HG02884 (cell line): ENCODE measurements at regions not wholly inside any gene's neighbourhood (a gene's known extent, or its start where the extent isn't known, plus 50 kb on each side); places are given as distances from the start of the nearest gene placed in this dataset.
"Not testable (repeated sequence)": the region's sequence is repeated elsewhere in the genome, so short reads cannot be mapped to it uniquely, and the experiment has no call there.

Source experiments
- ATAC-seq: cut with Tn5 transposase; IDR thresholded peaks from one replicate; pipeline ENCODE4 v1.9.1; 2021; ENCODE audit warnings: mild to moderate bottlenecking, moderate library complexity; ENCODE audit not compliant: unreplicated experiment

GRCh38 chr14:53748691-53749090 lies 207.9 kb downstream of the BMP4 start:
- no peak for ATAC-seq

- no peak for ATAC-seq
Measured at GRCh38 chr14:53744857-53745256, 211.8 kb downstream of the BMP4 start.

GRCh38 chr14:53743371-53743770 lies 213.3 kb downstream of the BMP4 start:
- no peak for ATAC-seq

GRCh38 chr14:53742233-53742620 lies 214.4 kb downstream of the BMP4 start:
- ATAC-seq: no peak

GRCh38 chr14:53741479-53742232 lies 215.0 kb downstream of the BMP4 start:
- ATAC-seq: no peak

- ATAC-seq: no peak
Measured at GRCh38 chr14:53740570-53740969, 216.1 kb downstream of the BMP4 start.

- no peak for ATAC-seq
Measured at GRCh38 chr14:53735916-53736315, 220.7 kb downstream of the BMP4 start.

GRCh38 chr14:53723221-53723620 lies 233.4 kb downstream of the BMP4 start:
- ATAC-seq: no peak

- no peak for ATAC-seq
Measured at GRCh38 chr14:53719536-53719935, 237.1 kb downstream of the BMP4 start.

- ATAC-seq: no peak
Measured at GRCh38 chr14:53716578-53716977, 240.0 kb downstream of the BMP4 start.

GRCh38 chr14:53715193-53715721 lies 241.4 kb downstream of the BMP4 start:
- no peak for ATAC-seq

- ATAC-seq: no peak
Measured at GRCh38 chr14:53714495-53715192, 242.0 kb downstream of the BMP4 start.

GRCh38 chr14:53712901-53713300 lies 243.7 kb downstream of the BMP4 start:
- ATAC-seq: not testable (repeated sequence)

GRCh38 chr14:53711205-53711604 lies 245.4 kb downstream of the BMP4 start:
- no peak for ATAC-seq

- ATAC-seq: no peak
Measured at GRCh38 chr14:53710615-53711014, 246.0 kb downstream of the BMP4 start.

- no peak for ATAC-seq
Measured at GRCh38 chr14:53709381-53709780, 247.2 kb downstream of the BMP4 start.

- ATAC-seq: no peak
Measured at GRCh38 chr14:53703457-53703856, 253.2 kb downstream of the BMP4 start.

GRCh38 chr14:53701108-53701875 lies 255.3 kb downstream of the BMP4 start:
- peak; percentile 44 for ATAC-seq

GRCh38 chr14:53696217-53696965 lies 260.2 kb downstream of the BMP4 start:
- no peak for ATAC-seq

- ATAC-seq: no peak
Measured at GRCh38 chr14:53695692-53696214, 260.9 kb downstream of the BMP4 start.
